ENCODE measurements at regions not wholly inside any gene's neighbourhood (a gene's known extent, or its start where the extent isn't known, plus 50 kb on each side); places are given as distances from the start of the nearest gene placed in this dataset.

- no peak for TF ChIP-seq POLR2A (IDR thresholded peaks at IDR 0.05; ENCODE audit: low read depth, low read length)
- DNase-seq (ENCODE audit: insufficient read length, low spot score) (no peak), FAIRE-seq (no peak)
Observed at GRCh38 chr5:57778501-57779091, 296.0 kb upstream of the ACTBL2 start.

GRCh38 chr5:57777174-57777581 is 294.6 kb upstream of the ACTBL2 start:
- DNase-seq (ENCODE audit: insufficient read length, low spot score) (no peak), FAIRE-seq (no peak)
- TF ChIP-seq POLR2A (IDR thresholded peaks at IDR 0.05; ENCODE audit: low read depth, low read length) = no peak

GRCh38 chr5:57776035-57776434 is 293.4 kb upstream of the ACTBL2 start:
- no peak for FAIRE-seq
- TF ChIP-seq POLR2A (IDR thresholded peaks at IDR 0.05; ENCODE audit: low read depth, low read length) = no peak
- DNase-seq (ENCODE audit: insufficient read length, low spot score) = no peak

GRCh38 chr5:57774439-57774838 is 291.8 kb upstream of the ACTBL2 start:
- no peak for DNase-seq (ENCODE audit: insufficient read length, low spot score)
- FAIRE-seq = peak; percentile 41
- no peak for TF ChIP-seq POLR2A (IDR thresholded peaks at IDR 0.05; ENCODE audit: low read depth, low read length)

- no peak for TF ChIP-seq POLR2A (IDR thresholded peaks at IDR 0.05; ENCODE audit: low read depth, low read length)
- DNase-seq (ENCODE audit: insufficient read length, low spot score) (no peak), FAIRE-seq (peak; percentile 61)
Observed at GRCh38 chr5:57772512-57772911, 289.9 kb upstream of the ACTBL2 start.

- DNase-seq (ENCODE audit: insufficient read length, low spot score) (no peak), FAIRE-seq (no peak)
- no peak for TF ChIP-seq POLR2A (IDR thresholded peaks at IDR 0.05; ENCODE audit: low read depth, low read length)
Observed at GRCh38 chr5:57770039-57770438, 287.4 kb upstream of the ACTBL2 start.

GRCh38 chr5:57768745-57769144 is 286.1 kb upstream of the ACTBL2 start:
- DNase-seq (ENCODE audit: insufficient read length, low spot score) (no peak), FAIRE-seq (no peak)
- TF ChIP-seq POLR2A (IDR thresholded peaks at IDR 0.05; ENCODE audit: low read depth, low read length) = no peak

- DNase-seq (ENCODE audit: insufficient read length, low spot score) = no peak
- no peak for FAIRE-seq
- no peak for TF ChIP-seq POLR2A (IDR thresholded peaks at IDR 0.05; ENCODE audit: low read depth, low read length)
Observed at GRCh38 chr5:57764479-57765089, 282.0 kb upstream of the ACTBL2 start.

GRCh38 chr5:57761513-57761912 is 278.9 kb upstream of the ACTBL2 start:
- DNase-seq (ENCODE audit: insufficient read length, low spot score) (no peak), FAIRE-seq (no peak)
- no peak for TF ChIP-seq POLR2A (IDR thresholded peaks at IDR 0.05; ENCODE audit: low read depth, low read length)

GRCh38 chr5:57754616-57755015 is 272.0 kb upstream of the ACTBL2 start:
- FAIRE-seq (peak; percentile 48), DNase-seq (ENCODE audit: insufficient read length, low spot score) (no peak)
- TF ChIP-seq POLR2A (IDR thresholded peaks at IDR 0.05; ENCODE audit: low read depth, low read length) = no peak

GRCh38 chr5:57753446-57753845 is 270.8 kb upstream of the ACTBL2 start:
- FAIRE-seq (peak; percentile 45), DNase-seq (ENCODE audit: insufficient read length, low spot score) (no peak)

GRCh38 chr5:57751710-57752109 is 269.1 kb upstream of the ACTBL2 start:
- FAIRE-seq (no peak), DNase-seq (ENCODE audit: insufficient read length, low spot score) (no peak)
- TF ChIP-seq POLR2A (IDR thresholded peaks at IDR 0.05; ENCODE audit: low read depth, low read length) = no peak

More at GRCh38 chr5:57753446-57753845, 270.8 kb upstream of the ACTBL2 start:
- no peak for TF ChIP-seq POLR2A (IDR thresholded peaks at IDR 0.05; ENCODE audit: low read depth, low read length)

- FAIRE-seq (no peak), DNase-seq (ENCODE audit: insufficient read length, low spot score) (no peak)
- no peak for TF ChIP-seq POLR2A (IDR thresholded peaks at IDR 0.05; ENCODE audit: low read depth, low read length)
Observed at GRCh38 chr5:57750891-57751290, 268.3 kb upstream of the ACTBL2 start.

GRCh38 chr5:57750282-57750681 is 267.7 kb upstream of the ACTBL2 start:
- DNase-seq (ENCODE audit: insufficient read length, low spot score) (no peak), FAIRE-seq (no peak)
- no peak for TF ChIP-seq POLR2A (IDR thresholded peaks at IDR 0.05; ENCODE audit: low read depth, low read length)

GRCh38 chr5:57749396-57749795 is 266.8 kb upstream of the ACTBL2 start:
- no peak for DNase-seq (ENCODE audit: insufficient read length, low spot score)
- no peak for TF ChIP-seq POLR2A (IDR thresholded peaks at IDR 0.05; ENCODE audit: low read depth, low read length)
- FAIRE-seq = no peak
